Epithelial cell of esophagus (primary cell): ENCODE measurements at regions not wholly inside any gene's neighbourhood (a gene's known extent, or its start where the extent isn't known, plus 50 kb on each side); places are given as distances from the start of the nearest gene placed in this dataset.

ENCODE experiments used
- DNase-seq: peaks from one replicate; pipeline ENCODE4 v3.0.0; 2010; ENCODE audit warnings: low read depth
- H3K4me3 ChIP-seq: 2 replicates; pipeline ENCODE4 v1.5.1; 2011; ENCODE audit warnings: mild to moderate bottlenecking, low read length, control low read depth
- TF ChIP-seq, protein P1 (sequence below): IDR thresholded peaks from 2 replicates; pipeline ENCODE4 v1.5.1; 2011; ENCODE audit warnings: low read depth, mild to moderate bottlenecking, low read length, control low read depth, inconsistent platforms; ENCODE audit not compliant: insufficient read depth; ENCODE audit errors: missing control alignments

DNA sequence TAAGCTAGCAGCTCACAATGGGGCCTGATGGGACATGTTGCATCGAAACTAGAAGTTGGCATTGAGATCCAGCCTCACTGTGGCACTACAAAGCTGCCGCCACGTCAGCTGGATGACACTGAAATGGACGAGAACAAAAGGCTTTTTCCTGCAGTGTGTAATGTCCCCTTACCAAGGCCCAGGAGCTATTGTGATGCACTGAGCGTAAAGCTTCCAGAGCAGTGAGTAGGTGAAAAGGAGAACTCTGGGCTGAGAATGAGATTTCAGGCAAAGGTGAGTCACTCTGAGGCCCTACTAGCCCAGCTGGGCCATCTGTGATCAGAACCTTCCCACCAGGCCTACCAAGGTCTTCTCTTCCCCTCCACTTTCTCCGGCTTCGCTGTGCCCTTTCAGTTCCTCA lies 528.1 kb upstream of the KLF4 start:
- no peak overlapping the region for H3K4me3 ChIP-seq
- TF ChIP-seq, protein P1, sequence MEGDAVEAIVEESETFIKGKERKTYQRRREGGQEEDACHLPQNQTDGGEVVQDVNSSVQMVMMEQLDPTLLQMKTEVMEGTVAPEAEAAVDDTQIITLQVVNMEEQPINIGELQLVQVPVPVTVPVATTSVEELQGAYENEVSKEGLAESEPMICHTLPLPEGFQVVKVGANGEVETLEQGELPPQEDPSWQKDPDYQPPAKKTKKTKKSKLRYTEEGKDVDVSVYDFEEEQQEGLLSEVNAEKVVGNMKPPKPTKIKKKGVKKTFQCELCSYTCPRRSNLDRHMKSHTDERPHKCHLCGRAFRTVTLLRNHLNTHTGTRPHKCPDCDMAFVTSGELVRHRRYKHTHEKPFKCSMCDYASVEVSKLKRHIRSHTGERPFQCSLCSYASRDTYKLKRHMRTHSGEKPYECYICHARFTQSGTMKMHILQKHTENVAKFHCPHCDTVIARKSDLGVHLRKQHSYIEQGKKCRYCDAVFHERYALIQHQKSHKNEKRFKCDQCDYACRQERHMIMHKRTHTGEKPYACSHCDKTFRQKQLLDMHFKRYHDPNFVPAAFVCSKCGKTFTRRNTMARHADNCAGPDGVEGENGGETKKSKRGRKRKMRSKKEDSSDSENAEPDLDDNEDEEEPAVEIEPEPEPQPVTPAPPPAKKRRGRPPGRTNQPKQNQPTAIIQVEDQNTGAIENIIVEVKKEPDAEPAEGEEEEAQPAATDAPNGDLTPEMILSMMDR, result no peak
- DNase-seq, result peak; percentile 86

DNA sequence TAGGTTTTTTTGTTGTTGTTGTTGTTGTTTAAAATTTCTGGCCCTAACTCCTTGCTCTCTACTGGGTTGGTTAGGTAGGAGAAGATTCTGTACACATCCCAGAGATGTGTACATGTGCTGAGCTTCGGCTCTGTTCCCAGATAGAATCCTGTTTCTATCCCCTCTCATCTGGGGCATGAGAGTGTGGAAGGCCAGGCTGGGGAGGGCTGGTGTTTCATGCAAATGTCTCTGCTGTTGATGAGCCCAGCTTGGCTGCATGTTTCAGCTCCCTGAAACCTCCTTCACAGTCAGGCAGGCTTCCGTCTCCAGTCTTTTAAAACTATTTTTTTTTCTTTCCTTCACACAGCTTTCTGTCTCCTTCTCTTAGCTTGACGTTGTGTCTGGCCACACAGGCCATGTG lies 526.9 kb upstream of the KLF4 start:
- H3K4me3 ChIP-seq, result no peak overlapping the region

DNA sequence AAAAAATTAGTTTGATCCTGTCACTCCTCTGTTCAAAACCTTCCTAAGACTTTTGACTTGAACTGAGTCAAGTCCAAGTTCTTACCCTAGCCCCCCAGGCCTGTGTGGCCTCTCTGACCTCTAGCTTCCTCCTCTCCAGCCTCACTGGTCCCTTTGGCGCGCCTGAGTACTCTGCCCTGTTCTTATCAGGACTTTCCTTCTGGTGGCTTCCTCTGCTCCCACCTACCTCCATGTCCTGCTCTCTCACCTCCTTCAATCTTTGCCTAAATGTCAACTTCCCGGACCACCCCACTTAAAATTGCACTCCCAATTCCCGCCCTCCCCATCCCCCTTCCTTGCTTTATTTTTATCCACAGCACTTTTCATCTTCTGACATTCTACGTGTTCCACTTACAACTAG lies 526.1 kb upstream of the KLF4 start:
- H3K4me3 ChIP-seq, result no peak overlapping the region
- no peak for DNase-seq
- TF ChIP-seq, protein P1, result no peak

More for the DNA sequence above, 526.9 kb upstream of the KLF4 start:
- no peak for DNase-seq
- TF ChIP-seq, protein P1, result no peak

DNA sequence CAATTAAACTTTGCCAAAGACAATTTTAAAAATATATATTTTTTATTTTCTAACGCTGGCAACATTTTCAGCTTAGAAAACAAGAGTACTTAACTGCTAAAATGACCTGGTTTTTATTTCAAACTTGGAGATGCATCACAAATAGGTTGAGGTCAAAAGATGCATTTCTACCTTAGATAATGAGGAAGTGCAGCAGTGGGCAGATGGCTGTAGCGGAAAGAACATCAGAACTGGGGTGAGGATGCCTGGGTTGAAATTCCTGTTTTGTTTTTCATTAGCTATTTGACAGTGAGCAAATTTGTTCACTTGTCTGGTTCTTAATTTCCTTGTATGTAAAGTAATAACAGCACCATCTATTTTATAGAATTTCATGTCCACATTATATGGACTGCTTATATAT lies 524.8 kb upstream of the KLF4 start:
- no peak overlapping the region for H3K4me3 ChIP-seq
- DNase-seq, result no peak
- TF ChIP-seq, protein P1, result no peak

DNA sequence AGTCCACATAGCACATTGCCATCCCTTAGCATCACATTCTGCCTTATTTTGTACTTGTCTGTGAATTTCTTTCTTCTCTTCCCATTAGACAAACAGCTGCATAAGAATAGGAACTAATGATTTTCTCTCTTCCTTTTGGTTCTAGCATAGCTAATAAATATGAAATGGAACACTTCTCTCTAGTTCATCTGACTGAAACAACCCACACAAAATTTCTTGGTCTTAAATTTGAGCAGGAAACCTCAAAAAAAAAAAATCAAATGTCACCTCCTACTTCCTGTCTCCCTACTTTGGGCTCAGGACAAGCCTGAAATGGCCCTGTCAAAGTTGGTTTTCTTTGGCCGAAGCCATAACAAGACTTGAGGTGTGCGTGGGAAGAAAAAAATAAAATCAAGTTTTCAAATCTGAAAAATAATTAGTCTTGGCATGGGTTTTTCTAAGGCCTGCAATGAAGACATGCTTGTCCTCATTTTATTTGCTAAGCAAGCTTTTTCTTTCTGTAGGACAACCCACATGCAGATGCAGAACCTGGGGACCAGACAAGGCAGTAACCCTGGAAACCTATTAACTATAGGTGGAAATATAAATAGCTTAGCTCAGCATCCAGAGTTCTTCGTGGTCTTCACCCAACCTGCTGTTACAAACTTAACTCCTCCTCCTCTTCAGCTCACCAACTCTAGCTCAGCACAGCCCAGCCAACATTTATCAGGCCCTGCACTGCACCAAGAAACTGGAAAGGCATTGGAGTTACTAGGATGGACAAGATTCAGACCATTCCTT lies 523.5 kb upstream of the KLF4 start:
- TF ChIP-seq, protein P1, result no peak
- DNase-seq, result no peak
- H3K4me3 ChIP-seq, result no peak overlapping the region

DNA sequence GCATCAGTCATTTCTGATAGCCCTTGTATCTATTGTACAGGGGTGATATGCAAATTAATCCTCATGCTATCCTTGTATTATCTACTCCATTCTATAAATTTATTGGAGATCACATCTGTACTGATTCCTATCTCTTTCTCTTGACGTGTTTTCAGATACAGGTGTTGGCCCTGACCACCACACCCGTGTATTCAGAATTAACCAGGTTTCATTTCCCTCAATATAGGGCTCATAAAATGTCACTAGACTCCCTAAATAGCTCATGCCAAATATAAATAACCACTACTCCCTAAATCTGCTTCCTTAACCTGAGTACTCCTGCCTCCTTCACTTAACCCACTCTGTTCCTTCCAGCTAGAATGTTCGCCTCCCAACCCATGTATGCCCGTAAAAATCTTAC lies 522.8 kb upstream of the KLF4 start:
- DNase-seq, result no peak
- no peak overlapping the region for H3K4me3 ChIP-seq
- TF ChIP-seq, protein P1, result no peak

DNA sequence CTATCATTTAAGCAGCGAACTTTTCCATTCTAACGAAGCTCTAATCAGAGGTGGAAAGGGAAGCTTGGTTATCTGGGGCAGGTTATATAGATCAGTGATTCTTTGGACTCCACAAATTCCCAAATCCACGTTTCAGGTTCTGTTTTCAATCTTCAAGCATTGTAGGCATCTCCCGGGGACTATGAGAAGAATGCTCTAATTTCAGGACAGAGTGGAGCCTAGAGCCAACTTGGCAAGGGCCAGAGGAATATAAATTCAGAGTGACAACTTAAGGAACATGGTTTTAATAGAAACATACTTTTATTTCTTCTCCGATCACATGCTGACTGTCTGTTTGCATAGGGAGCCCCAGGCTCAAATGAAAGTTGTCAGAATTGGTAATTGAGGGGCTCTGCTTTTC lies 514.0 kb upstream of the KLF4 start:
- TF ChIP-seq, protein P1, result no peak
- no peak for DNase-seq
- no peak overlapping the region for H3K4me3 ChIP-seq
